CD4-positive, alpha-beta T cell treated with Interleukin-6 at 100 ng/mL for 8 hours (primary cell): ENCODE measurements at regions not wholly inside any gene's neighbourhood (a gene's known extent, or its start where the extent isn't known, plus 50 kb on each side); places are given as distances from the start of the nearest gene placed in this dataset.

ENCODE experiments used
- DNase-seq: peaks from one replicate; pipeline ENCODE4 v3.0.0-alpha.2; 2020; ENCODE audit warnings: mixed read lengths, low spot score

DNA sequence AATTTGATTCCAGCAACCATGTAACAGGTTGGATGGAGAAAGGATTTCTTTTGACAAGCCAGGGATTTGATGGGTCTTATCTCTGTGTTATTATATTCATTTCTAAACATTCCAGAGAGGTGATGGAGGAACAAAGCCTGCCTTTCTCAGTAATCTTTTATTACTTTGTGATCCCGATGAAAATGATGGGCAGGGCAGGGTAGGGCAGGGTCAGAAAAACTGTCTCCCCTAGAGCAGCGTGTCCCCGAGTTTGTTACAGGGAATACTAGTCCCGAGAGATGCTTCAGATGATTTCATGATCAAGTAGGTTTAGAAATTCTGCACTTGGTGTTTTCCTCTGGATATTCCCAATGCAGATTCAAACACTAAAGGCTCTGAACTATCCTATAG lies 111.8 kb upstream of the RGMA start:
- DNase-seq = no peak

DNA sequence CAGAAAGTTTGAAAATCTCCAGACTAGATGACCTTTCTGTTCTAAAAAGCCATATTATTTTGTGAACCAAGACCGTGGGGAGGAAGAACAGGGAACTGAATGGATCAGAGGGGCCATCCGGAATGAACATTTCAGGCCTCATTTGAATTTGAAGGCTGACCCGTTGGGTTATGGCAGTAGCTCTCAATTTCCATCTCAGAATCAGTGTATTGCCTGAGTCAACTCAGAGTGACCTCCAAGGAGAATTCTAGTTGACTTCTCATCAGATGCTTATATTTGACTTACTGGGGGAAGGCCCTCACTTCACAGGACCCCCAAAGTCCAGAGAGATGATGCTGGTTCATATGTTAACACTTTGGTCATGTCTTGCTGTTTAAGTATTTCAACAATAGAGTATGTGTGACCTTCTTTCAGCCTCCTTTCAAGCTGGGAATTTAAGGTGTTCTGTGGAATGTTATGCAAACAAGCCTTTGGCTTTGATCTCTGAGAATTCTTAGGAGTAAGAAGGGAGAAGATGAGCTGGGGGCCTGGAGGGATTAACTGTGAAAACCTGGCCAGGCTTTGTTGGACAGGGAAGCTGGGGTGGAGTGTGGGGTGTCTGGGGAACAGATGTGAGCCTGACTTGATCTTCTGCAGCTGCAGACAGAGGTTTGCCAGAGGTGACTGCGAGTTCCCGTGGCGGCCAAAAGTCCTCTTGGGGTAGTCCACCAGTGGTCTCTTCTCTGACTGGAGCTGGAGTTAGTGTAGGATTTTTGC lies 111.2 kb upstream of the RGMA start:
- no peak for DNase-seq

DNA sequence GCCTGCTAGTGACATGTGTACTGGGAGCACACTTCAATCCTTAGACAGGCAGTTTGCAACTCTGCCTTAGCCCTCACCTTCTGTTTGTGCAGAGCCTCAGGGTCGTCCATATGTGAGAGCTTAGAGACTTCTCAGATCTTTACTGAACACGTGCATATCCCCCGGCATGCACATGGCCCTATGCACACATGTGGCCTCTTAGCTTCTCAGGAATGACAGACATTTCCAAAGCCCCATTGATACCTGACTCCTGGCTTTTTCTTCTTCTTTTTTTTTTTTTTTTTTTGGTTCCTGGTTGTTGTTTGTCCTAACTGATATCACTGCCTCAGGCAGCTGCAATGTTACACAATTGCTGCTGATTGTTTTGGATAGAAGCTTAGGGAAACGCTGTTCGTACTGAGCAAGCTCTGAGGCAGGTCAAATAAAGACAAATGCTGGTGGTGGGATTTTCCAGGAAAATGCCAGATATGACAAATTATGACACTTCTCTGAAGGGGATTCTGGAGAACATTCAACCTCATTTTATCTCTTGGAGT lies 107.2 kb upstream of the RGMA start:
- no peak for DNase-seq

DNA sequence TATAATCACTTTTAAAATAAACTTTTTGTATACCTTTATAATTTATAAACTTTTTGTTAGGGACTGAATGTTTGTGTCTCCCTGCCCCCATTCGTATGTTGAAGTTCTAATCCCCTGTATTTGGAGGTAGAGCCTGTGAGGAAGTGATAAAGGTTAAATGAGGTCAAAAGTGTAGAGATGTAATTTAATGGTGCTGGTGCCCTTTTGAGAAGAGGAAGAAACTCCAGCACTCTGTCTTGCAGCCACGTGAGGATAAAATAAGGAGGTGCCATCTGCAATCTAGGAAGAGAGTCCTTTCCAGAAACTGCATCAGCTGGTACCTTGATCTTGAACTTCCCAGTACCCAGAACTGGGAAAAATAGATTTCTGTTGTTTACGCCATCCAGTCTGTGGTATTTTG lies 106.1 kb upstream of the RGMA start:
- DNase-seq = no peak

DNA sequence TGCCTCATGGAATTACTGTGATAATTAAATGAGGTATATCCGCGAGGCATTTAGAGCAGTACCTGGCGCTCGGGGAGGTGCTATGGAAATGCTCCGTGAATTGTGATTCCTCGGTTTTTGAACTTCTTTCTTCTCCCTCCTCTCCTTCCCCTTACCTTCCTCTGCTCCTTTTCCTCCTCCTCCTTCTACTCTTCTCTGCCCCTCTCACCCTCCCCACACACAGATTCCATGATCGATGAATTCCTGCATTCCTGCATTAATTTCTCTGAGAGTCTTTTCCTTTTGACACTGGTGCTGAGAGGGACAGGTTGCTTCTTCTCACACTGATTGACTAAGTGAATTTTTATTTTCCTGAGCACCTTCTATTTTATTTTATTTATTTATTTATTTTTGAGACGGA lies 101.2 kb upstream of the RGMA start:
- DNase-seq = no peak

DNA sequence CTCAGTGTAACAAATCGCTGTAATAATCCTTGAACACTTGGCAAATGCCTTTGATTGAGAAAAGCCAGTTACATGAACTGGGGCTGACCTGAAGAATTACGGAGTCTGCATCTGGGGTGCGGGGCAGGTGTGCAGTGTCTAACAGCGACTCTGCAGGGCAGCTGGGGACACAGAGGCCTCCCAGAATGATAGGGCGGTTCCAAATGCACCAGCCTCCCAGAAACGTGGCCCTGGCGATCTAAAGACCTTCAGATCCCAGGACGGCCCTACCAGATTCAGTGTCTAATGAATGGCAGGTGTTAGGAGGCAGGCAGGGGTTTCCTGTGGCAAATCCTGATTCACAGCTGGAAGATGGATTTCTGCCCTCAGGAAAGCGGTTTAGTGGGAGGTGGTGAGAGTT lies 100.5 kb upstream of the RGMA start:
- no peak for DNase-seq

DNA sequence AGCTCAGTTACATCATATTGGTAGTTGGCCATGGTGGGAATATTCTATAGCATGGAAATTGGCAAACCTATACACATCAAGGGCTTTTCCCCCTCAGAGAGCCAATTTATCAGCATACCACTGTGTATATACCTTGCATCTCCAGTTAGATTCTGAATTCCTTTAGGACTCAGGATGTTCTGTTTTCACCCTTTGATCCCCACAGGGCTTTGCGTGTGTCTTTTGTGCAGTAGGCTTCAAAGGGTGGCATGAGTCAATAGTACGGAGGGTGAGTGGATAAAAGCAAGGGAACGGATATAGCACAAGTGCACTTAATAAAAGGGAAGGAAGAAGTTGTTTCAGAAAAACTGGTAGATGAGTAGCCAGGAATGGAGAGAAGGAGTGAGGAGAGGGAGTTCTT lies 99.2 kb upstream of the RGMA start:
- DNase-seq = no peak

DNA sequence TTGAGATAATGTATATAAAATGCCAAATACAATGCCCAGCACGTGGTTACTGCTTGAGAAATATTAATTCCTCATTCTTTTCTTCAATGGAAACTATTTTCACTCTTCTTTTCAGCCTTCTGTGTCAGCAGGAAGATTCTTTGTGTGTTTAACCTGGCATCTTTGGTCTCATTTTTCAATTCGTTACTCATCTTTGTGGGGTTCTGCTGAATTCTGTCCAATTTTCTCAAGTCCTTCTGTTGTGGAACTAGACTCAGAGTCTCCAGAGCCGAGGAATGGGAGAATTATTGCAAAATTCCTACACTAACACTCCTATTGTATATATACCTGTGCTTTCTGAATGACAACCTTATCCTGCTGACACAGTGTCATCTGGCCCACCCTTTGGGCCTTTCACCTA lies 96.8 kb upstream of the RGMA start:
- no peak for DNase-seq

DNA sequence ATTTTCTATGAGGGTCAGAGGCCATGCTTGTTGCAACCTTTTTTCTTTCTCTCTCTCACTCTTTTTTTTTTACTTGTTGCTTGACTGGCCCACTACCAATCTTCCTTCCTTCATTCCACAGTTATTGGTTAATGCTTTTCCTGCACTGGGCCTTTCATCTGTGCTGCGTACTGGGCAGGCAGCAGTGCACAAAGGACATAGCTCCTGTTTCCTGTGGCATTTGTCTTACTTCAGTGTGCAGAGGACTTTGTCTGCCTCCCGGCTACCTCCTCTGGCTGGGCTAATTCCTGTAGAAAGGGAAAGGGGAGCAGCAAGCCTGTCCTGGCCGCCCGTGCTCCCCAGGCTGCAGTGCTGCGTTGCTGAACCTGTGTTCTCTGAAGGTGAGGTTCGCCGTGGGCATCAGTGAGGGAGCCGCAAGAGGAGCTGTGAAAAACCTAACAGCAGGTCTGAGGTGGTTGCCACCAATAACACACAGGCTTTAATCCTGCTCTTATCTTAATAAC lies 93.7 kb upstream of the RGMA start:
- DNase-seq = no peak

DNA sequence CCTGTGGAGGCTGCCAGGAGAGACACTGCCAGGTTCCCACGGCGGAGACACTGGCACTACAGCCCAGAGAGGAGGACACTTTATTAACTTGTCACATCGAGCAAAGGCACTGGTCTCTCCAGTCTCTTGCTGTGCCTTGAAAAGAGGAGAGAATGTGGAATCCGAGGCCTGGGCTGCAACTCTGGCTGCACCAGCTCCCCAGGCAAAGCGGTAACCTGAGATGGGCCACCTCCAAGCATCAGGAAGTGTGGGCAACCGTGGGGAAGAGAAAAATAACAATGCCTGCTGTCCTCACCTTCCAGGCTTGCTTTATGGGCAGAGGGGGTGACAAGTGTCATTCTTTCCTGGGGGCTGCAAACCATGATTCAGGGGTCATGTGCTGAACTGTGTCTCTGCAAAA lies 91.6 kb upstream of the RGMA start:
- no peak for DNase-seq

DNA sequence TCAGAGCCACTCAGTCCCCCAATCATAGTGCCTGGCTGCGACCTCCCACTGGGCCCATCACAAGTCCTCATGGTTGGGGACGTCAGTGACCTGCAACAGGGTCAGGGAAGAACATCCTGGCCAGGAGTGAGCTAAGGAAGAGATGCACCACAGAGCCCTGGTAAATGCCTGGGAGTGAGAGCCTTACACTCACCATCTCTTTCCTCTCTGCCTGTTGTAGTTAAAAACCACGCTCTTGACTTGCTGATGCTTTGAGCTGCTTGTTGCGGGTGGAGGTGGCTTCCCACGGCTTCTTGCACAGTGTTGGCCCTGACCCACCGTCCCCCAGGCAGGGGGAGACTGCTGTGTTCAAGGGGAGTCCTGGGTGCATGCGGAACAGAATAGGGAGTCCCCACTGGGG lies 91.1 kb upstream of the RGMA start:
- no peak for DNase-seq

DNA sequence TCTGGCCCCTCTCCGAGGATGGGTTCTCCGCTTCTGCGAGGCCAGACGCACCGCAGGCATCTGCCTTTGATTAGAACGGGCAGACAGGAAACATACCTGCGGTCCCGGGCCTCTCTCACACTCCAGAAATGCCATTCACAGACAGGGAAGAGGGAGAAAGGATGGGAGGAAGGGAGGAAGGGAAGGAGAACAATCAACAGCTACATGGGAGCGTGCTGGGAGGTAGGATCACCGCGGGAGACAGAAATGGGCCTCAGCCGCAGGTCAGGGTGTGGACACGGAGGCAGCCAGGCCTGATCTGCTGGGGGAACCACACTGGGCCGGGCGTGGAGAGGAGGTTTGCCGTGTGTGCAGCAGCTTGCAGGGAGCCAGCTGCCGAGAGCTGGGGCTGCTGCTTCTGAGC lies 90.7 kb upstream of the RGMA start:
- no peak for DNase-seq

DNA sequence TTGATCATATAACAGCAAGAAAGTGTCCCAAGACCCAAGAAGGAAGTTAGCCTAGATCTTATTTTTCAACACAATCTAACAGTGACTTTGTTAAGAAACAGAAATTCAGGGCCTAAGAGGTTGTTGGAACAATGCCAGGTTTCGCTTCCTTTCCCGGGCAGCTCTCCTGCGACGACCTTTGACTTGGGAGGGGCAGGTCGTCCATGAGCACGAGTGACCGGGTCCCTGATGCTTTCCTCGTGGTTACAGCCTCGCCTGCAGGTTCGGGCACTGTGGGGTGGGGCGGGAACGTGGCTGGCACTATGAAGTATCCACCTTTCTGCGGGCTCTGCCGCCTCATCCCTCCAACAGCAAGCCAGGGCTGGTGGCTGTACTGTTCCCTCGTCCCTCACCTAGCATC lies 90.1 kb upstream of the RGMA start:
- DNase-seq = peak; percentile 10

DNA sequence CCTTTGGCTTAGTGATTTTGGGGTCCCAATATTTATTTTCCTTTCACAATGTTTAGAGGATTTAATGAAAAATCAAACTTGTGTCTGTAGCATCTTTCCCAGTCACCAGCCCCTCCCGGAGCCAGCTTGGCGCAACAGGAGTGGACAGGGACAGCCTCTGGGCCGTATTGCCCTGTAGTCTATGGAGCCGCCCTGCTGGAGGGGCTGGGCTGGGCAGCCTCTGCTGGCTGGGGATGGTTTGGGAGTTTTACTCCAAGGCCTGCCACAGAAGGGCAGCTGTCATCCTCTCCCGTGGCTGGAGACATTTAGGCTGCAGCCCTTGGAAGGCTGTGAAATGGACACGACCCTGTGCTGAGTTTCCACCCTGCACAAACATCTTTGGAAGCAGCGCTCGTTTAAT lies 89.4 kb upstream of the RGMA start:
- no peak for DNase-seq

DNA sequence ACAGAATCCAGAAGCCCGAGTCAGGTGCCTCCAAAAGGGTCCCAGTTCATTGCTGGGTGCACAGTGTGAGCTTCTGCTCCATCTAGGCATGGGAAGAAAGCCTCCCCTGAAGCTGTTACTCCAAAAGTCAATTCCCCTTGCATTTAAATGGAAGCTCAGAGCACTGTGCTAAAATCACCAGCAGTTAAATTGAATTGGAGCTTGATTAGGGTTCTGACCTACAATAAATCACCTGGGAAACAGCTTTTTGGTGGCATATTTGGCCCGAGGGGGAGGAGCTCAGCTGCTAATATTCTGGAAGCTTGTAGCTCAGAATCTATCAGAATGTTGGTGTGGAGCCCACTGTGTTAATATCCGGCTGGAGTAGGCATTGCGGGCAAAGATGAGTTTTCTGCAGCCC lies 87.1 kb upstream of the RGMA start:
- no peak for DNase-seq

DNA sequence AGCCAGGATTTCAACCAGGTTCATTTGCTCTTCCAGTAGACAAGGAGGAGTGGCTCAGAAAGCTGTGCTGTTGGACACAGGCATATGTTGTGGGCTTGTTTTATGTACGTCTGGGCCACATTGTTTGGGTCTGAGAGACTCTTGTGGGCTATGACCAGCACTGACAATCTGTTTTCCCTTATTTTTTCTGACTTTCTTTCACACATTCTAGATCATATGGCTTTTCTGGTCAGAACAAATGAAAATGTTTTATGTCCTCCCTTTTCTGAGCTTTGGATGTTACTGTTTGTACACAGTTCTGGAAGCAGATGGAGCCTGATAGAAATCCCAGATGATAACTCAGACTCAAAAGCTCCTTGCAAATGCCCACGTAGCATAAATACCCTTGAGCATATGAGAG lies 85.8 kb upstream of the RGMA start:
- DNase-seq = no peak

DNA sequence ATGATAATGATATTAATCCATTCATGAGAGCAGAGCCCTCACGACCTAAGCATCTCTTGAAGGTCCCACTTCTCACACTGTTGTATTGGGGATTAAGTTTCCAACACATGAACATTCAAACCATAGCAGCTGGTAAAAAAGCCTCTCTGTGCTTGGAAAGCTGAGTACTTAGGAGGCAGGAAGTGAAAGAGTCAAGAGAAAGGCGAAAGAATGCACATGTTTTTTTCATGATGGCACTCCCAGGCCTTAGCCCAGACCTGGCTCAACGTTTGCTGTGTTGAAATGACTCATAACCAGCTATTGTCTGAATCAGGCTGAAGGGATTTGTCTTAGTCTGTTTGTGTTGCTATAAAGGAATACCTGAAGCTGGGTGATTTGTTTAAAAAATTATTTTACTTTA lies 84.4 kb upstream of the RGMA start:
- DNase-seq = no peak

DNA sequence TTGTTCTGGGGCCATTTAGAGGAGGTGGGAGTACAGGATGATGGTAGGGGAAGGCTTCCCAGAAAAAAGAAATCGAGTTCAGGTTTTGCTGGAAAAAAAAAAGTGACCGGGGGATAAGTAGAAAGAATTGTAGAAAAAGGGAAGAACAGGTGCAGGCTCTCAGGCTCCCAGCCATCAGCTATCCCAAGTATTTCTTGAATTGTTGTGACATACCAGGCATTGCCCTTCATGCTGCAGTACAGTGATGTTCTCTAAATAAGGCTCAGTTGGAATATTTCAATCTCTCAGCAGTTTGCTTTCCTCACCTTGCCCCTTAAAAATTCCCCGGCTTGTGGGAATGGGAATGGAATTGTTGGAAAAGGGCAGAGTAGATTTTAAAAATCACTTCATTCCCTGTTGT lies 82.5 kb upstream of the RGMA start:
- DNase-seq = no peak

DNA sequence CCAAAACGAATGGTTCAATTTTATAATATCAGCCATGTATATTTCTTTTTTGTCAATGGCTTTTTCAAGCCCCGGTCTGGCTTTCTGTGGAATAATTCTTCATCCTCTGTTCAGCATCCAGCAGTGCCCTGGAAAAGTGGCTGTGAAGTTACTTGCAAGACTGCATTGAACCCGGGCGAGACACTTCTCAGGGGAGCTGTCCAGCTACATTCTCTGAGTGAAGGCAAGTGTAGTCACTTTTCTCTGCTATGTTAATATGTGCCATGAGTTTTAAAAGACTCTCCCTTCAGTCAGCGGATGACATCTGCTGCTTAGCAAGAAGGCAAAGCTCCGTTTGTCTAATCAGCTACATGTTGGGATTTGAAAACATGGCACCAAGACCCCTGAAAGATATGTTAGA lies 81.3 kb upstream of the RGMA start:
- no peak for DNase-seq

DNA sequence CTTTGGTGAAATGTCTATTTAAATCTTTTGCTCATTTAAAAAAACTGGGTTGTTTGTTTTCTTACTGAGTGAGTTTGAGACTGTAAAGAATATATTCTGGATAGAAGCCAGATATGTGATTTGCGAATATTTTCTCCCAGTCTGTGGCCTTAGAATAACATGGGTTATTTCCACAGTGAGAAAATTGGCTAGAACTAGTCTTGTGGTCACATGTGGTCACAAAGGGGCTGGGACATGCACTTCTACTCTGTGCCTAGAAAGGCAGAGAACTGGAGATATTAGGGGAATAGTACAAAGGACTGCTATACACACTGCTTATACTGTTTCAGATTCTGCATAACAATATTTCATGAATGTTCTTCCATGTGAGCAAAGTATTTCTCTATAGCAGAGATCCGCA lies 79.9 kb upstream of the RGMA start:
- DNase-seq = no peak

DNA sequence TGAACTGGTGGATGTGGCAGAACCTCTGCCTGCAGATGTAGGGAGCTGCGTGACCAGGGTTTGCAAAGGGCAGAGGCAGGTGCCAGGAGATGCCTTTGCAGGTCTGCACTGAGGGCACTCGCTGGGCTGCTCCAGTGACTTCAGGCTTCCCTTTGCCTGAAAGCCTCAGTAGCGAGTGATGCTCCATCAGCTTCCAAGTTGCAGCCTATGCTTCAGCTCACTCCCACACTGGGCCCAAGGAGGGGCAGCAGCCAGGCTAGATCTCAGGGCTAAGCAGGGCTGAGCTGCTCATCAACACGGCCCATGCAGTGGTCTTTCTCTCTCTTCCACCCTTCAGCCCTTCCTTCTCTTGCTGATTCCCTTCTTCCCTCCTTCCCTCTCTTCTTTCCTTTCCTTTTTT lies 78.3 kb upstream of the RGMA start:
- no peak for DNase-seq

DNA sequence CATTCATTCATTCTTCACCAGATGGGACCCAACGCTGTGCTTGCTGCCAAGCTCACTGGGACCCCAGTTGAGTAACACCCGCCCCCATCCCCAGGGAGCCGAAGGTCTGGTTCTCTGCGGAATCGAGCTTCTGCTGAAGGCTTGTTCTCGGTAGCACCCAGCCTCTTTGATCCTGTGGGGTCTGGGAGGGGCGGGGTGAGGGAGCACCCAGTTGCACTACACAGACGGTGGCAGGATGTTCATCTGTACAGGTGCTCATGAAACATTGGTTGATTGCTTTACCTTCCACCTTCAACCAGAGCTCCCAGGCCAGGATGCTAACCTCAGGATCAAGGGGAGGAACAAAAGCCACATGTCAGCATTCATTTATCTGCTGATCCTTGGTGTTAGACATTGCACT lies 77.7 kb upstream of the RGMA start:
- no peak for DNase-seq

DNA sequence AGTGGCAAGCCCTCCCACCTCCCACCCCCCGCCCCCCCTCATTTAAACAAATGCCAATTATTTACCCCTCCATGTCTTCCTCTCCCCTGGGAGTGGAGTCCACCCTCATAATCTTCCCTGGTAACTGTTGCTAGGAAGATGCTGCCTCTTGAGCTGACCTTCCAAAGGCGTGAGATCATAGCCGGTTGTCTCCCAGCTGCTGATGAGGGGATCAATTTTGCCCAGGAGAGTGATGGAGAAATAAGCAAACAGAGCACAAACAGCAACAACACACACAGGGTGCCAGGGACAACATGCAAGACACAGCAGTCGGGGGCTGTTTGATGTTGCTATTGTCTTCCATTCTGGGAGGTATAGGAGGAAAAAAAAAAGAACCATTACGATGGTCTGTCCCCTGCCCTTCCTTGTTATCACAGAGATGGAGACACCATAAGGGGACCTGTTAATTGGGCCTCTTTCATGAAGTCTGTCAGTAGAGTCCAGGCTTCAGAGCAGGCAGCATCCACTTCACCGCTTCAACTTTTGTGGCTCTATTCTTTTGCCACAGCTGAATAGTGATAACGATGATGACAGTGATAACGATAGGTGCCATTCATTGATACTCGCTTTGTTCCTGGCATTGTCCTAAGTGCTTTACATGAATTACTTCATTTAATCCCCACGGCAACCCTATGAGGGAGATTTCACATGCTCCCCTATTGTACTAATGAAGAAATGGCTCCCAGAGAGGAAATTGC lies 76.9 kb upstream of the RGMA start:
- no peak for DNase-seq

DNA sequence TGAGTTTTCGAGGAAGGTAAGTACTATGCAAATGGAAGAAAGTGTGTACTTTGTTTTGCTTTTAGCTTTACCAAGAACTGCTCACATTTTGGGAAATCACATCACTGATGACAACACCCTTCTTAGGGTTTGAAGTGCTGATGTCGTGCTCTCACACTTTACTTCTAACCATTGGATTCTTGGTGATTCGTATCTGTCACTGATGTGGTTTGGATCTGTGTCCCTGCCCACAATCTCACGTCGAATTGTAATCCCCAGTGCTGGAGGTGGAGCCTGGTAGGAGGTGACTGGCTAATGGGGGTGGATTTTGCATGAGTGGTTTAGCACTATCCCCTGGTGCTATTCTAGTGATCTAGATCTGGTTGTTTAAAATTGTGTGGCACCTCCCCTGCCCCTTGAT lies 75.4 kb upstream of the RGMA start:
- DNase-seq = no peak
